ENCODE measurements at regions not wholly inside any gene's neighbourhood (a gene's known extent, or its start where the extent isn't known, plus 50 kb on each side); places are given as distances from the start of the nearest gene placed in this dataset.
"Not testable (repeated sequence)": the region's sequence is repeated elsewhere in the genome, so short reads cannot be mapped to it uniquely, and the experiment has no call there.

DNA sequence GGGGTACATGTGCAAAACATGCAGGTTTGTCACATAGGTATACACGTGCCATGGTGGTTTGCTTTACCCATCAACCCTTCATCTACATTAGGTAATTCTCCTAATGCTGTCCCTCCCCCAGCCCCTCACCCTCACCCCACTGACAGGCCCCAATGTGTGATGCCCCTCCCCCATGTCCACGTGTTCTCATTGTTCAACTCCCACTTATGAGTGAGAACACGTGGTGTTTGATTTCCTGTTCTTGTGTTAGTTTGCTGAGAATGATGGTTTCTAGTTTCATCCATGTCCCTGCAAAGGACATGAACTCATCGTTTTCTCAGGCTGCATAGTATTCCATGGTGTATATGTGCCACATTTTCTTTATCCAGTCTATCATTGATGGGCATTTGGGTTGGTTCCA lies 232.9 kb upstream of the RASGRP1 start:
- not testable (repeated sequence) for DNase-seq (ENCODE audit: insufficient read length, low spot score); FAIRE-seq

GRCh38 chr15:38799202-38799601 lies 234.6 kb upstream of the RASGRP1 start:
- FAIRE-seq; DNase-seq (ENCODE audit: insufficient read length, low spot score): not testable (repeated sequence)

- no peak for FAIRE-seq
- DNase-seq (ENCODE audit: insufficient read length, low spot score), result no peak
Observed at GRCh38 chr15:38809621-38810020, 245.0 kb upstream of the RASGRP1 start.

DNA sequence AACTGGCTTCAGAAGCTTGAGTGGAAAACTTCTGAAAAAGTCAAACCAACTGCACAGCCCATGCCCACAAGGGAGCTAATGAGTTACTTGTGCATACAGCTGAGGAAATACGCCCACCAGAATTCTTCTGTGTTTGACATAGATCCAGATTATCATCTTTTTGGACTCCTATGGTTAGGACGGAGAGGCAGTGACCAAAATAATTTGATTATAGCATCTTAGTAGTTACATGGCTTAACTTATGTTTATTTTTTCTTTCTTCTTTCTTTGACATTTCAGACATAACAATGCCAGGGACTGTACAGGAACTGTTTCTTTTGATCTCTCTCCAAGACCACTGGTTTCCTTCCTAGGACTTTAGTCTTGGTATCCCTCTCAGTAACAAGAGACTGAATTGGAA lies 246.1 kb upstream of the RASGRP1 start:
- FAIRE-seq (no peak), DNase-seq (ENCODE audit: insufficient read length, low spot score) (no peak)

- not testable (repeated sequence) for FAIRE-seq
Observed at GRCh38 chr15:38814254-38814653, 249.6 kb upstream of the RASGRP1 start.

GRCh38 chr15:38814891-38815290 lies 250.3 kb upstream of the RASGRP1 start:
- DNase-seq (ENCODE audit: insufficient read length, low spot score) (no peak), FAIRE-seq (no peak)

More at GRCh38 chr15:38814254-38814653, 249.6 kb upstream of the RASGRP1 start:
- DNase-seq (ENCODE audit: insufficient read length, low spot score), result not testable (repeated sequence)

- FAIRE-seq (peak; percentile 44), DNase-seq (ENCODE audit: insufficient read length, low spot score) (peak; percentile 63)
Observed at GRCh38 chr15:38817427-38818156, 253.0 kb upstream of the RASGRP1 start.

GRCh38 chr15:38818157-38818790 lies 253.7 kb upstream of the RASGRP1 start:
- DNase-seq (ENCODE audit: insufficient read length, low spot score), result no peak
- FAIRE-seq, result no peak

DNA sequence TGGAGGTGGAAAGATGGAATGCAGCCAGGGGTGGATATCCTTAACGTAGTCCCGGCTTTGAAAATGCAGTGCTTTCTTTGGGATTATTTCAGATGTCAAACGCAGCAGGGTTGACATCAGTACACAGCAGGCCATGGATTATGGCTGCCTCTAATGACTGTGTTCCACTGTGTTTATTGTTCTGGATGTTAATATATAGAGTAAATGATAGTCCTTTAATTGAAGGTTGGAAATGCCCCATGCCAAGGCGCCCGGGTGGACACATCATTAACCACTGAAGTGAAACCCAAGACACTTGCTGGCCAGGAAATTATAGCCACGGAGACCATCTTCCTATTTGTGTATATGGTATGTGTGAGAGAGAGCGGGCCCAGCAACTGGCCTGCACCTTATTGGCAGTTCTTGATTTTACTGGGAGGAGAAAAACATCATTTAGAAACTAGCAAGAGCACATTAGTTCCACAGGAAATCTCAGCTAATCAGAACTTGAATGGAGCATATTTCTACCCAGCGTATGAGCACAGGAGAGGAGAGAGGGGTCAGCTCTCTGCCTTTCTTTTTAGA lies 254.9 kb upstream of the RASGRP1 start:
- DNase-seq (ENCODE audit: insufficient read length, low spot score), result no peak
- FAIRE-seq, result no peak

GRCh38 chr15:38823263-38823662 lies 258.6 kb upstream of the RASGRP1 start:
- no peak for FAIRE-seq
- no peak for DNase-seq (ENCODE audit: insufficient read length, low spot score)

GRCh38 chr15:38824719-38825118 lies 260.1 kb upstream of the RASGRP1 start:
- DNase-seq (ENCODE audit: insufficient read length, low spot score) (no peak), FAIRE-seq (no peak)

GRCh38 chr15:38826880-38827279 lies 262.3 kb upstream of the RASGRP1 start:
- DNase-seq (ENCODE audit: insufficient read length, low spot score) (no peak), FAIRE-seq (no peak)

DNA sequence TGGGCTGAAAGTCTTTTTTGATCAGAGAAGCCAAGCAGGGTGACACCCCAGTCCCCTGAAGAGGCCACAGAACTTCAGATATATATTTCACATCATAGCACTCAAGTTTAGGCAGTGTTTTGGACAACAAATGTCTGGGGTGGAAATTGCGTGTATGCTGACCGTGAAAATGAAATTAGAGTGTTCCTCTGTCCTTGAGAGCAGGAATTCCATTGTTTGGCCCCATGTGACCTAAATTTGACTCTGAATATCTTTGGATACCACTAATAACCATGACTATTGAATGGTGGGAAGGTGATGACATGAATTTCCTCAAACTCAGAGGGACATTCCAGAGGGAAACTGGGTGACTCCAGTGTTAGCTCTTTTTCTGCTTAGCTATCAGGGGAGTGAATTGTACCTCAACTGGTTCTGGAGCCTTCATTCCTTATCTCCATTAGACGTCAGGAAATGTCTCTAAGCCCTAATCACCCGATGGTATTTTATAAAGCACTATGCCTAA lies 263.5 kb upstream of the RASGRP1 start:
- no peak for FAIRE-seq
- no peak for DNase-seq (ENCODE audit: insufficient read length, low spot score)

DNA sequence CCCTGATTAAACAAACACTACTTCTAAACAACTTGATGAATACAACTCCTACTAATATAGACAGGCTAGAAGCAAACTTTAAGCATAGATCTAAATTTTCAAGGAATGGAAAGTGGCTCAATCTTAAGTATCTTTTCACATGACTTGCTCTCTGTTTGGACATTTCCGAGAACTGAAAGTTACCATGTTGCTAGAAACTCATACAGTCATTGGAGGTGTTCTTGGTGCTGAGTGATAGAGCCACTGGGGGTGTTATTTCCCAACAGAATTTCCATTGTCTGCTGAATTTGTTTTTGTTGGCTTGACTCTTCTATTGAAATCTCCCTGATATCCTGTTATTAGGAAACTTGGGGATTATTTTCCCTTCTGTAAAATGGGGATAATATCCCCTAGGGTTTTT lies 264.5 kb upstream of the RASGRP1 start:
- FAIRE-seq, result no peak
- no peak for DNase-seq (ENCODE audit: insufficient read length, low spot score)

- no peak for DNase-seq (ENCODE audit: insufficient read length, low spot score)
- no peak for FAIRE-seq
Observed at GRCh38 chr15:38842226-38842625, 277.6 kb upstream of the RASGRP1 start.

DNA sequence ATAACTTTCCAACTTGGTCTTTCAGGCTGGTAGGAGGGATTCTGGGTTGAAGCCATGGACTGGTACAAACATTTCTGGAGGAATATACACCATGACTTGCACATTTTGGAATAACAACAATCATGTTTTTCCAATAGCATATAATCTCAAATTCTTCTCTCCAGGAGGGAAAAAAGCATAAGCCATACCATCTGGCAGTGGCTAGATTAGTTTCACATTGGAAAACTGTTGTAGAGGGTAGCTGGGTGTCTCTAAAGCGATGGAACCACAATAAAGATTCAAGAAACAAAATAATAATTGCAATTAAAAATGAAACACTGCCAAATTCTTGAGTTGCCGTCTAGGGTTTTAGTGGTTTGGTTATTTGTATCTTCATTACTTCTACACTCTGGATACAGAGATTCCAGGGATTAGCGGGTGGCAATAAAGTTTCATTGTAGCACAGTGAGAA lies 278.5 kb upstream of the RASGRP1 start:
- FAIRE-seq (no peak), DNase-seq (ENCODE audit: insufficient read length, low spot score) (no peak)

- peak; percentile 54 for DNase-seq (ENCODE audit: insufficient read length, low spot score)
- peak; percentile 97 for FAIRE-seq
Observed at GRCh38 chr15:38843736-38844590, 279.3 kb upstream of the RASGRP1 start.

- DNase-seq (ENCODE audit: insufficient read length, low spot score), result no peak
- FAIRE-seq, result peak; percentile 4
Observed at GRCh38 chr15:38844736-38845135, 280.1 kb upstream of the RASGRP1 start.

GRCh38 chr15:38846346-38846745 lies 281.7 kb upstream of the RASGRP1 start:
- no peak for FAIRE-seq

DNA sequence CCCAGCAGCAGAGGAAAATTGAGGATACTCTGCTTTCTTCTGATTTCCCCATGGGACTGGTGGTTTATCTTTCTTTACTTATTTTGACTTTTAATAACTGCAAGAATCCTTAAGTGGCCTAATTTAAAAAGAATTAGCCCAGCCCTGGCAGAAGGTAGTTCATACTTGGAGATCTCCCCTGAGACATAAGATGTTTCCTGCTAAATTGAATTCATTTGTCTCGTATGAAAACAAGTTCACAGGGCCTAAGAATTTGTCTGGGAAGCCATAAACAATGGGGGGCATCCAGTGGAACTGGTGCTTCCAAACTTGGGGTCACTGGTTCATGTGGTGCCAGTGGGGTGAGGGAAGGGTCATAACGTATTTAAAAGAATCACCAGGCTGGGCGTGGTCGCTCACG lies 283.1 kb upstream of the RASGRP1 start:
- DNase-seq (ENCODE audit: insufficient read length, low spot score), result no peak
- no peak for FAIRE-seq

More at GRCh38 chr15:38846346-38846745, 281.7 kb upstream of the RASGRP1 start:
- no peak for DNase-seq (ENCODE audit: insufficient read length, low spot score)

DNA sequence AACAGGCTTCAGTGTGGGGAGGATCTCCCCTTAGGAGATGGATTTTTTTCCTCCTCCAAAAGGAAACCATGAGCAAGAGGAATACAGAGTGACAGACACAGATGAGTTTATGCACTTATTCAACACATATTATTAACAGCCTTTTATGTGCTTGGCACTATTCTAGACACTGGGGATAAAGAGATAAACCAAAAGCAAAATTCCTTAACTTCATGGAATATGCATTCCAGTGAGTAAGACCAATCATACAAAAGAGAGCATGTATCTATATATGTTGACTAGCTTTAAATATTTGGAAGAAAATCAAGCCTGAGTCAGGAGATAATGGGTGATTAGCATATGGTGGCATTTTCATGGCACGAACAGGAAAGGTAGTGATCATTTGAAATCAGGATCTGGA lies 284.4 kb upstream of the RASGRP1 start:
- no peak for DNase-seq (ENCODE audit: insufficient read length, low spot score)
- no peak for FAIRE-seq

Data from HTR-8/SVneo (cell line).